Right lobe of liver (tissue), 4 donors: ENCODE measurements at regions not wholly inside any gene's neighbourhood (a gene's known extent, or its start where the extent isn't known, plus 50 kb on each side); places are given as distances from the start of the nearest gene placed in this dataset.

Experiments used
- CTCF ChIP-seq, 4 donors: fragments of 200-600 bp in 3 of 4; fragments of 450-650 bp in 1 of 4; IDR thresholded peaks; one replicate each; pipeline versions ENCODE4 v1.5.1 to v1.8.0; 2016 to 2022; ENCODE audit warnings: antibody characterized with exemption in 4 of 4, mild to moderate bottlenecking in 2 of 4
- POLR2A ChIP-seq: fragments of 450-650 bp; IDR thresholded peaks from one replicate; pipeline ENCODE4 v1.6.1; 2017; ENCODE audit warnings: antibody characterized with exemption, mild to moderate bottlenecking
- donor health status: DM: no; HTN: no; CAD: no.
- donor health status: DM: no; HTN: no; CAD: no.
- donor health status: DM: no; HTN: yes; CAD: no.

GRCh38 chr4:67204441-67204840 is 340.9 kb downstream of the CENPC start:
- TF ChIP-seq CTCF (IDR thresholded peaks at IDR 0.05) (no peak), POLR2A (no peak)
